ENCODE measurements at regions not wholly inside any gene's neighbourhood (a gene's known extent, or its start where the extent isn't known, plus 50 kb on each side); places are given as distances from the start of the nearest gene placed in this dataset.

GRCh38 chr1:73167009-73167657, 884.8 kb upstream of the NEGR1 start:
- DNase-seq (ENCODE audit: extremely low spot score) = no peak
- POLR2A ChIA-PET = no interaction called here
- CTCF ChIA-PET = no interaction called here
- TF ChIP-seq, protein P1, sequence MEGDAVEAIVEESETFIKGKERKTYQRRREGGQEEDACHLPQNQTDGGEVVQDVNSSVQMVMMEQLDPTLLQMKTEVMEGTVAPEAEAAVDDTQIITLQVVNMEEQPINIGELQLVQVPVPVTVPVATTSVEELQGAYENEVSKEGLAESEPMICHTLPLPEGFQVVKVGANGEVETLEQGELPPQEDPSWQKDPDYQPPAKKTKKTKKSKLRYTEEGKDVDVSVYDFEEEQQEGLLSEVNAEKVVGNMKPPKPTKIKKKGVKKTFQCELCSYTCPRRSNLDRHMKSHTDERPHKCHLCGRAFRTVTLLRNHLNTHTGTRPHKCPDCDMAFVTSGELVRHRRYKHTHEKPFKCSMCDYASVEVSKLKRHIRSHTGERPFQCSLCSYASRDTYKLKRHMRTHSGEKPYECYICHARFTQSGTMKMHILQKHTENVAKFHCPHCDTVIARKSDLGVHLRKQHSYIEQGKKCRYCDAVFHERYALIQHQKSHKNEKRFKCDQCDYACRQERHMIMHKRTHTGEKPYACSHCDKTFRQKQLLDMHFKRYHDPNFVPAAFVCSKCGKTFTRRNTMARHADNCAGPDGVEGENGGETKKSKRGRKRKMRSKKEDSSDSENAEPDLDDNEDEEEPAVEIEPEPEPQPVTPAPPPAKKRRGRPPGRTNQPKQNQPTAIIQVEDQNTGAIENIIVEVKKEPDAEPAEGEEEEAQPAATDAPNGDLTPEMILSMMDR (IDR thresholded peaks at IDR 0.05; ENCODE audit: control extremely low read depth, extremely low read depth, low read depth, missing control alignments) = no peak

- DNase-seq (ENCODE audit: extremely low spot score) = no peak
- POLR2A ChIA-PET = no interaction called here
- TF ChIP-seq, protein P1 (IDR thresholded peaks at IDR 0.05; ENCODE audit: control extremely low read depth, extremely low read depth, low read depth, missing control alignments) = no peak
- CTCF ChIA-PET = no interaction called here
Measured at GRCh38 chr1:73162564-73162963, 880.2 kb upstream of the NEGR1 start.

DNA sequence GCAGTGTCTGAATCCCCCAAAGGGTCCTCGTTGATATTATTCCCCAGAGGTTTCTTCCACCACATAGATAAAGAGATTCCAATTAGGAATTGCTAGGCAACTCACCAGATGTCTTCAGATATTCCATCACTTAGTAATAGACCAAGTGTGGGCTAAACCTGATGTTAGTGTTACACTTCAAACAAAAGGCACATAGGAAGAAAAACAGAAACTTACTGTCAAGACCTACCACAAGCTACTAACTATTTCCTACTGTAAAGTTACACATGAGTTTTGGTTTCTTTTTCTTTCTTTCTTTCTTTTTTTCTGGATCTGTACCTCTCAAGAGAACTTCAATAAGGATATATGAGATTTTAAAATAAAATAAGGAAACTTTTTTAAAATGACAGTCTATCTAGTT, 879.1 kb upstream of the NEGR1 start:
- TF ChIP-seq, protein P1 (IDR thresholded peaks at IDR 0.05; ENCODE audit: control extremely low read depth, extremely low read depth, low read depth, missing control alignments) = no peak
- CTCF ChIA-PET = interaction anchor here (0.9 kb wide), 1 partner anchor 11 kb away, joined by 3 read pairs; no protein-coding TSS in a partner anchor
- POLR2A ChIA-PET = no interaction called here
- no peak for DNase-seq (ENCODE audit: extremely low spot score)

- TF ChIP-seq, protein P1 (IDR thresholded peaks at IDR 0.05; ENCODE audit: control extremely low read depth, extremely low read depth, low read depth, missing control alignments) = no peak
- ChIA-PET POLR2A (no interaction called here), CTCF (no interaction called here)
- DNase-seq (ENCODE audit: extremely low spot score) = no peak
Measured at GRCh38 chr1:73160759-73161158, 878.4 kb upstream of the NEGR1 start.

DNA sequence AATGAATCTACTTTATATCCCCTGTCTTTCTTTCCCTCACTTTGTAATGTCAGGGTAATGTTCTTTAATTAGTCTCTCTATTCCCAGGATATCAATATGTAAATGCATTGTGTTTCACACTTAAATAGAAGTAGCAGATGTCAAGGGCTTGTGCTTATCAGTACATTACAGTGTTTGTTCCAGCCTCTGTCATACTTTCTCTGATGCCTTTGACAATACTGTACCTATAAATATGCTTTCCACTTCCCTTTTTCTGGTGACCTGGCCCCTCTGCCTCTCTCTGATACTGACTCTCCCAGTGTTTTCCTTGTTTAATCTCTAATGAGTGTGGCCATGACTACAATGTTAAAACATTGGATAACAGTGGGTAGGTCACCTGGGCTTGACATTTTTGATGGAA, 862.0 kb upstream of the NEGR1 start:
- POLR2A ChIA-PET = no interaction called here
- CTCF ChIA-PET = no interaction called here

GRCh38 chr1:73136975-73137374, 854.6 kb upstream of the NEGR1 start:
- no peak for DNase-seq (ENCODE audit: extremely low spot score)
- TF ChIP-seq, protein P1 (IDR thresholded peaks at IDR 0.05; ENCODE audit: control extremely low read depth, extremely low read depth, low read depth, missing control alignments) = no peak
- CTCF ChIA-PET = no interaction called here
- POLR2A ChIA-PET = no interaction called here

More for the DNA sequence above, 862.0 kb upstream of the NEGR1 start:
- TF ChIP-seq, protein P1 (IDR thresholded peaks at IDR 0.05; ENCODE audit: control extremely low read depth, extremely low read depth, low read depth, missing control alignments) = no peak
- no peak for DNase-seq (ENCODE audit: extremely low spot score)

Data from GM10248 (cell line).